B cell (primary cell): ENCODE measurements at regions not wholly inside any gene's neighbourhood (a gene's known extent, or its start where the extent isn't known, plus 50 kb on each side); places are given as distances from the start of the nearest gene placed in this dataset.

Experiments used
- EZH2 ChIP-seq: IDR thresholded peaks from 2 replicates; pipeline ENCODE4 v1.6.1; 2012; ENCODE audit warnings: borderline replicate concordance, low read depth, mild to moderate bottlenecking, moderate library complexity, low read length; ENCODE audit not compliant: insufficient read depth, poor library complexity, severe bottlenecking
- TF ChIP-seq, protein P1 (sequence below): fragments of 200-600 bp; IDR thresholded peaks from one replicate; pipeline ENCODE4 v1.8.0; 2022; ENCODE audit warnings: antibody characterized with exemption, mild to moderate bottlenecking

DNA sequence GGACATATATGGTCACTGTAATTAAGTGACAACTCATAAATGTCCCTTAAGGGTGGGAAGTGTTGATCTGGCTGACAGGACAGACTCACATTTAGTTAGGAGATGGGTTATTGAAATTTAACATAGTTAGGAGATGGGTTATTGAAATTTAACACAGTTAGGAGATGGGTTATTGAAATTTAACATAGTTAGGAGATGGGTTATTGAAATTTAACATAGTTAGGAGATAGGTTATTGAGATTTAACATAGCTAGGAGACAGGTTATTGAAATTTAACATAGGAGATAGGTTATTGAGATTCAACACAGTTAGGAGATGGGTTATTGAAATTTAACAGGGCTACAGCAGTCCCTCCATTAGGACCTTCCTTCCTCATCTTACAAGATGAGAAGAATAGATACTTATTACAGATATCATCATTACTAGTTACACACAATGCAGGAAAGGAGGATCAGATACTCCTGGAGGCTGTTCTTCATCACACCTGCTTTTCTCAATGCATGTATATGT, 98.5 kb downstream of the MTNR1B start:
- TF ChIP-seq, protein P1, sequence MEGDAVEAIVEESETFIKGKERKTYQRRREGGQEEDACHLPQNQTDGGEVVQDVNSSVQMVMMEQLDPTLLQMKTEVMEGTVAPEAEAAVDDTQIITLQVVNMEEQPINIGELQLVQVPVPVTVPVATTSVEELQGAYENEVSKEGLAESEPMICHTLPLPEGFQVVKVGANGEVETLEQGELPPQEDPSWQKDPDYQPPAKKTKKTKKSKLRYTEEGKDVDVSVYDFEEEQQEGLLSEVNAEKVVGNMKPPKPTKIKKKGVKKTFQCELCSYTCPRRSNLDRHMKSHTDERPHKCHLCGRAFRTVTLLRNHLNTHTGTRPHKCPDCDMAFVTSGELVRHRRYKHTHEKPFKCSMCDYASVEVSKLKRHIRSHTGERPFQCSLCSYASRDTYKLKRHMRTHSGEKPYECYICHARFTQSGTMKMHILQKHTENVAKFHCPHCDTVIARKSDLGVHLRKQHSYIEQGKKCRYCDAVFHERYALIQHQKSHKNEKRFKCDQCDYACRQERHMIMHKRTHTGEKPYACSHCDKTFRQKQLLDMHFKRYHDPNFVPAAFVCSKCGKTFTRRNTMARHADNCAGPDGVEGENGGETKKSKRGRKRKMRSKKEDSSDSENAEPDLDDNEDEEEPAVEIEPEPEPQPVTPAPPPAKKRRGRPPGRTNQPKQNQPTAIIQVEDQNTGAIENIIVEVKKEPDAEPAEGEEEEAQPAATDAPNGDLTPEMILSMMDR = no peak
- TF ChIP-seq EZH2 = no peak
